ENCODE measurements at regions not wholly inside any gene's neighbourhood (a gene's known extent, or its start where the extent isn't known, plus 50 kb on each side); places are given as distances from the start of the nearest gene placed in this dataset.

GRCh38 chr20:52655395-52655794 is 316.8 kb upstream of the TSHZ2 start:
- no peak overlapping the region for H3K27ac ChIP-seq
- 92 to 96% (median 94%) methylated on average over 3 of the region's 3 CpGs for WGBS, 5 donors
- TF ChIP-seq CTCF (IDR thresholded peaks at IDR 0.05 in 8 of 11, conservative IDR thresholded peaks at IDR 0.05 in 3 of 11) (no peak), POLR2A (IDR thresholded peaks at IDR 0.05) (no peak), POLR2AphosphoS5 (IDR thresholded peaks at IDR 0.05) (no peak)
- DNase-seq: no peak
- no peaks in the 10 kb centered on the region for H3K36me3 ChIP-seq
- H3K27me3 ChIP-seq (replicated peaks in 1 of 7): peaks cover 0 to 5% (median 0%) of the 10 kb centered on the region in 7 donors
- H3K4me3 ChIP-seq: no peak overlapping the region
- H3K4me1 ChIP-seq: no peaks in the 10 kb centered on the region
- no peaks in the 10 kb centered on the region for H3K9me3 ChIP-seq
- intact Hi-C loops (cut with DNase I; ENCODE audit: low total_unique reads): no loop called here

DNA sequence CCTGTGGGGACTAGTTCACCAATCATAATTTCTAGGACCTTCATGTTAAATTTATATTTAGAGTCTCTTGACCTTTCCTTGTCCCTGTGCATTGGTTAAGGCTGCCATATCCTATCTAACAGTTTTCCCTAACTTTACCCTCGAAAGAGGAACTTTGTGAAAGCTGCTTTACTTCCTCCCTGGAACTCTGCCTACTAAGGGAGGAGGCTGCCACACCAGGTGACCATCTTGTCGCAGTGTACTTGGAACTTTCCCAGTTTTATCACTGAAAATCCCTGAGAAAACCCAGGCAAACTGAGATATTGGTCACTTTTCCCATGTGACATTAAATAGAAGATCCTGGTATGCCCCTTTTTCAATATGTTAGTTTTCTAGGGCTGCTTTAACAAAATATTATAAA is 317.6 kb upstream of the TSHZ2 start:
- no peaks in the 10 kb centered on the region for H3K36me3 ChIP-seq
- DNase-seq: no peak
- no peak overlapping the region for H3K4me3 ChIP-seq
- no peaks in the 10 kb centered on the region for H3K4me1 ChIP-seq
- no peaks in the 10 kb centered on the region for H3K9me3 ChIP-seq
- H3K27ac ChIP-seq: no peak overlapping the region
- WGBS, 5 donors: 20 to 41% (median 30%) methylated on average over 2 of the region's 2 CpGs
- intact Hi-C loops (cut with DNase I; ENCODE audit: low total_unique reads): no loop called here
- H3K27me3 ChIP-seq (replicated peaks in 1 of 7): peaks cover 0 to 5% (median 0%) of the 10 kb centered on the region in 7 donors
- TF ChIP-seq CTCF (IDR thresholded peaks at IDR 0.05 in 8 of 11, conservative IDR thresholded peaks at IDR 0.05 in 3 of 11) (no peak), POLR2AphosphoS5 (IDR thresholded peaks at IDR 0.05) (no peak), POLR2A (IDR thresholded peaks at IDR 0.05) (no peak)

GRCh38 chr20:52652271-52652670 is 319.9 kb upstream of the TSHZ2 start:
- TF ChIP-seq POLR2A (IDR thresholded peaks at IDR 0.05): no peak
- TF ChIP-seq POLR2AphosphoS5 (IDR thresholded peaks at IDR 0.05): no peak
- TF ChIP-seq CTCF (IDR thresholded peaks at IDR 0.05 in 8 of 11, conservative IDR thresholded peaks at IDR 0.05 in 3 of 11): no peak
- Histone ChIP-seq H3K4me1 (no peaks in the 10 kb centered on the region), H3K9me3 (no peaks in the 10 kb centered on the region), H3K27me3 (replicated peaks in 1 of 7) (peaks cover 0 to 5% (median 0%) of the 10 kb centered on the region in 7 donors), H3K27ac (no peak overlapping the region), H3K4me3 (no peak overlapping the region), H3K36me3 (no peaks in the 10 kb centered on the region)
- 57 to 70% (median 68%) methylated on average over 3 of the region's 3 CpGs for WGBS, 5 donors
- DNase-seq: no peak
- intact Hi-C loops (cut with DNase I; ENCODE audit: low total_unique reads): no loop called here

DNA sequence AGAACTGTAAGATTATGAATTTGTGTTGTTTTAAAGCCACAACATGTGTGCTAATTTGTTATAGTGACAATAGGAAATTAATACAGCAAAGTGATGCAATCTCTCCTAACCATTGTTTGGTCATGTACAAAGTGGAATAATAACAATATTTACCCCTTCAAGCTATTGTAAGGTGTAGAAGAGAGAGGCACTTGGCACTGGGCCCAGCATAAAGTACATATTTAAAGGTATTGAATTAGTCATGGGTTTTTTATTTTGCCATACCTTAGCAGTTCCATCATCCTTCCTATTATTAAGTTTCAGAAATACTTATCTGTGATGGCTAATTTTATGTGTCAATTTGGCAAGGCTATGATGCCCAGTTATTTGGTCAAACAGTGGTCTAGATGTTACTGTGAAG is 322.4 kb upstream of the TSHZ2 start:
- intact Hi-C loops (cut with DNase I; ENCODE audit: low total_unique reads): no loop called here

More for the DNA sequence above, 322.4 kb upstream of the TSHZ2 start:
- TF ChIP-seq CTCF (IDR thresholded peaks at IDR 0.05 in 8 of 11, conservative IDR thresholded peaks at IDR 0.05 in 3 of 11): no peak
- TF ChIP-seq POLR2AphosphoS5 (IDR thresholded peaks at IDR 0.05): no peak
- TF ChIP-seq POLR2A (IDR thresholded peaks at IDR 0.05): no peak
- Histone ChIP-seq H3K27ac (no peak overlapping the region), H3K4me3 (no peak overlapping the region), H3K9me3 (no peaks in the 10 kb centered on the region), H3K4me1 (no peaks in the 10 kb centered on the region), H3K27me3 (replicated peaks in 1 of 7) (no peaks in the 10 kb centered on the region), H3K36me3 (no peaks in the 10 kb centered on the region)
- DNase-seq: no peak

Measured in spleen (tissue), 11 donors.